GM19468 (cell line): ENCODE measurements at regions not wholly inside any gene's neighbourhood (a gene's known extent, or its start where the extent isn't known, plus 50 kb on each side); places are given as distances from the start of the nearest gene placed in this dataset.
"Not testable (repeated sequence)": the region's sequence is repeated elsewhere in the genome, so short reads cannot be mapped to it uniquely, and the experiment has no call there.

Source experiments
- ATAC-seq: cut with Tn5 transposase; IDR thresholded peaks from one replicate; pipeline ENCODE4 v1.9.1; 2021; ENCODE audit warnings: mild to moderate bottlenecking, moderate library complexity, moderate number of reproducible peaks; ENCODE audit not compliant: unreplicated experiment; ENCODE audit errors: extremely low read depth

DNA sequence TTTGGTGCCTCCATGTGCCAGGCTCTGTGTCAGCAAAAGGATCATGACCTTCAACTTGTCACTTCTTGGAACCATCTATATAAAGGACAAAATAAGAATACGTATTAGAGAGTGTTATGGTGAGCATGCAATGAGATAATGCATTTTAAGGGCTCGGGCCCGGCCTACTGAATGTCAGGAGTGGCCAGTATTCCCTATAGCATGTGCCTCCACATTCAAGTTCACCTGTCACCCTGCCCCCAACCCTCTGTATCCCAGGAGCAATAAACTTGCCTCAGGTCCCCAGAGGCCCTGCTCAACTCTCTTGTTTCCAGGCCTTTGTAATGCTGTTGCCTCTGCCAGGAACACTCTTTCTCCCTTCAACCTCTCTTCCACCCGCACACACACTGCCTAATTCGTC, 90.2 kb upstream of the SLC6A11 start:
- ATAC-seq, result no peak

DNA sequence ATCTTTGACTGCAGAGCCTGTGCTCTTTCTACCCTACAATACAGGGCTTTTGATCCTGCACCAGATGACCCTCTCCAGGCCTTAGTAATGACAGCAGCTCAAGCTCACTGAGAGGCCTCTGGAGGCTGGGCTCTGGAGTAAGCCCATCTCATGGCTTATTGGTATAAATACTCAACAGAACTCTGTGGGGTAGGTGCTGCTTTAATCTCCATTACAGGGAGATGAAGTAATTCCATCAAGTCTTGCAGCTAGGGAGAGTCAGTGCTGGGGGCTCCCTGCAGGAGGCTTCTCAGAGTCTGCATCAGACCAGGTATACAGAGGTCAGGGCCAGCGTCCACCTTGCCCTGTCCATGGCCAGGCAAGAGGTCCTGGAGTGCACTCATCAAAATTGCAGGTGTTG, 89.2 kb upstream of the SLC6A11 start:
- ATAC-seq, result no peak

DNA sequence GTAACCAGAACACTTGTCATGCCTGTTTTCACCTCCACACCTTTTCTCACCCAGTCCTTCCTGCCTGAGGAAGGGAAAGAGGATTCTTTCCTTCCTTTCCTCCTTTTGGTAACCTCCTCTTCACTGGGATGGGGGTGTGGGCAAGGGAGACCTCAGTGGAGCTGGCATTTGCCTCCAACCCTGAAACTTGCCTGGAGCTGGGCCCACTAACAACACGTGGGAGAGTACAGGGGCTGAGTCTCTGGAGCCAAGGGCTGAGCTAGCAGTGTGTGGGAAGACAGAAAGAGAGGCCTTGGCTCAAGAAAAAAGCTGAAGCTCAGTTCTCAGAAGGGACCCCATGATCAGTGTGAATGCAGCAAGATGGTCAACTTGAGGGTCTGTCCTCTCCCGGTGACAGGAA, 86.6 kb upstream of the SLC6A11 start:
- no peak for ATAC-seq

DNA sequence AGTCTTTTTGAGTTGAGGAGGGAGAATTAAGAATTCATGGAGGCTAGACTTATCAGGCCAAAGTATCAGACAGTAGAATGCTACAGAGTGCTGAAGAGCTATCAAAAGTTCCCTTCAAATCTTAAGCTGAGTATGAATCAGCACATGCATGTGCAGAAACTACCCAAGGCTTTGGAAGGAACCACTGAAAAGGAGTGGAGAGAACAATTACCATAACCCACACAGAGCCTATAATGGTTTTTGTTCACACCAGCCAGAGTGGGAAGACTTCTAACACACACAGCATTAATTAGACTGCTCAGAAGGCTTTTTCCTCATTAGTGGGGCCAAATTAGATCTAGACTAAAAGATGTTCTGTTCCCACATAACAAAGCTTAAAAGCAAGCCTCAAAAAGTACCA, 83.7 kb upstream of the SLC6A11 start:
- ATAC-seq, result no peak

DNA sequence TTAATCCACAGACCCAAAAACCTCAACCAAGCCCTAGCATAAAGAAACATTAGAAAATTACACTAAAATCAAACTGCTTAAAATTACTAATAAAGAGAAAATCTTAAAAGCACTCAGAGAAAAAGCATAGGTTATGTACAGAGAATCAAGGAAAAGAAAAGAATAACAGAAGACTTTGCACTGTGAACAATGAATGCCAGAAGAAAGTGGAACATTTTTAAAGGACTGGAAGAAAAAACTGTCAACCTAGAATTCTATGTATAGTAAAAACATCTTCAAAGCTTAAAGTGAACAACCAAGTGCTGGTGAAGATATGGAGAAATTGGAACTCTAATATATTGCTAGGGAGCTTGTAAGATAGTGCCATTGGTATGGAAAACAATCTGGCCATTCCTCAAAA, 82.7 kb upstream of the SLC6A11 start:
- ATAC-seq, result no peak

DNA sequence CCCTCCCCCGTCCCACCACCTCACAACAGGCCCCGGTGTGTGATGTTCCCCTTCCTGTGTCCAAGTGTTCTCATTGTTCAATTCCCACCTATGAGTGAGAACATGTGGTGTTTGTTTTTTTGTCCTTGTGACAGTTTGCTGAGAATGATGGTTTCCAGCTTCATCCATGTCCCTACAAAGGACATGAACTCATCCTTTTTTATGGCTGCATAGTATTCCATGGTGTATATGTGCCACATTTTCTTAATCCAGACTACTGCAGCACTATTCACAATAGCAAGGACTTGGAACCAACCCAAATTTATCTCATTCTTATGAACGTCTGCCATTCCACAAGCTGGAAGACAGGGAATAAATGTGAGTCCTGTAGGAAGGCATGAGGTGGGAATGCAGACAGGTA, 79.6 kb upstream of the SLC6A11 start:
- not testable (repeated sequence) for ATAC-seq

DNA sequence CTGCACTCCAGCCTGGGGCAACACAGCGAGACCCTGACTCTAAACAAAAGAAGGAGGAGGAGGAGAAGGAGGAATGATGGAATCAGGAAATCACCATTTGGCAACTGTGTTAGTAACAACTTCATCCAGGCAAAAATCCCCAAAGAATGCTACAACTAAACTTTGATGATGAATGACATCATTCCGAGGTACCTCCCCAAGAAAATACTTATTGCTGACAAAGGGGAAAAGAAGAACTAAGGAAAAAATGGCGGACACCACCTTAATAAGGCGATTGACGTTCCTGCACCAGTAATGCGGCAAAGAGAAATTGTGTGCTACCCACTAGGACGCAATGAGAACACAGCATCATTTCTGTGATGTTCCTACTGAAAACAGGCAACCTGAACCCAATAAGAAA, 78.2 kb upstream of the SLC6A11 start:
- ATAC-seq, result no peak

DNA sequence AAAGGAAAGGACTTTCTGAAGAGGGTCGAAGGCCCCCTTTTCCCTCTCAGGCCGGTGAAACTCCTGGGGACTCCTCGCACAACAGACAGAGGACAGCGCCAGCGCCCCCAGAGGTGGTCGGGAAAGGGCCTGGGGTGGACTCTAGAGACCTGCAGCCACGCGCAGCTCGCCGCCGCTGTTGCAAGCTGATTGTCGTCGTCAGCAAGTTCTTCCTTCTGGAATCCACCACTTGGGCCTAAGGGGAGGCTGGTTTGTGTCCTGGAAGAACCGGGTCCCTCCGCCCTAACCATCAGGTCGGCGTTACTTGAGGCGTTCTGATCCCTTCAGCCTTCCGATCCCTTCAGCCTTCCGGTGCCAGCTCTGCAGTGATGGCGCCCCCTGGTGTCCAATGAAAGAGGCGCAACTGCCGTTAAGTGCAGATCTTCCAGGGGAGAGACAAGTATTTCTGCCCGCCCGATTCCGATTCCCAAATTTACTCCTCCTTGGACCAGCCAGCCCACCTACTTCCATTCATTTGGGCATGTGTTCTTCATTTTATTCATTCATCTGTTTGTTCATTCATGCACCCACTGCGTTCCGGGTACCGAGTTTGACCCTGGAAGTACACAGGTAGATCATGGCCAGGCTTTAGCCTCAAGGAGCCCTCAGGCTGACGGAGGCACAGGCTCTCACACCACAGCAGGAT, 77.2 kb upstream of the SLC6A11 start:
- ATAC-seq, result no peak

DNA sequence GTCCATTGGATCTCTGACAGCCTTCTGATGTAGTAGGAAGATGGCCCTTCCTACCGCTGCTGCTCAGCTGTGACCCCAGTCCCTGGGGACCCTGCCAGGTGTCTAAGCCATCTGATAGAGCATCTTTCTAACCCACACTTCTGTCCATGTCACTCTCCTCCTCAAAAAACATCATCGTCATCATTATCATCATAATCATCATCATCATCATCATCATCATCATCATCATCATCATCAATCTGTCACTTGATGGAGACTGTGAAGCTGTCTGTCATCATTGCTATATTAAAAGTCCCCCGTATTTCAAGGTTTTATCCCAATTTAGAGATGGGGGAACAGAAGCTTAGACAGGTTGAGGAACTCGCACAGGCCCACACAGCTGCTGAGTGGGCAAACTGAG, 75.1 kb upstream of the SLC6A11 start:
- no peak for ATAC-seq

DNA sequence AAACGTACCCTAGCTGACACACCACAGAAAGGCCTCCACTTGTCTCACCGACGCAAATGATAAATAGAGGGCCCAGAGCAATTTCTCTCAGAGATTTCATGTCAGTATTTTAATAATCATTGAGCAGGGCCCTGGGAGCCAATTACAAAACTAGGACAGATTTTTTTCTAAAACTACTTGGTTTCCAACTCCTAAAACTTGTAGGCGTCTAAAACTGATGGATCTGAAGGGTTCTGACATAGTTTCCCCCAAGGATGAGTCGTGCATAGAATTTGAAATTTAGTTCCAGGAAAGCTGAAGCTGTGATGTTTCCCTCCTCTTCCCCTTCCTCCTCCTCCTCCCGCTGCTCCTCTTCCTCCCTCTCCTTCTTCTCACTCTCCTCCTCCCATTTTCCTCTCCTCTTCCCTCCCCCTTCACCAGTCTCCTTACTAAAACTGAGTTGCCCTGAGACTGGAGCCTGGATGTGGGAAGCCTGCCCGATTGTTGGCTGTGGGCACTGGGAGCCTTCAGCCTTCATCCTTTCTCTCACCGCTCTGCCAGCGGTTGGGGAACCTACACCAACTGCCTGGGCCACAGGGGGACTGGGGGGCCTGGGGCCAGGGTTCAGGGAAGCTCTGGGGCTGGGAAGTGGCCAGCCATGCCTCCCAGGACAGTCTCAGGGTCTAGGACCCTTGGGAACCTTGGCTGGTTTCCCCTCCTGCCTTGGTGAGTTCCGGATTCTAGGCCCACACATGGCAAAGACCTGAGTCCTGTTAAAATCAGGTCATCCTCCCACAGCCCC, 73.9 kb upstream of the SLC6A11 start:
- ATAC-seq, result no peak

DNA sequence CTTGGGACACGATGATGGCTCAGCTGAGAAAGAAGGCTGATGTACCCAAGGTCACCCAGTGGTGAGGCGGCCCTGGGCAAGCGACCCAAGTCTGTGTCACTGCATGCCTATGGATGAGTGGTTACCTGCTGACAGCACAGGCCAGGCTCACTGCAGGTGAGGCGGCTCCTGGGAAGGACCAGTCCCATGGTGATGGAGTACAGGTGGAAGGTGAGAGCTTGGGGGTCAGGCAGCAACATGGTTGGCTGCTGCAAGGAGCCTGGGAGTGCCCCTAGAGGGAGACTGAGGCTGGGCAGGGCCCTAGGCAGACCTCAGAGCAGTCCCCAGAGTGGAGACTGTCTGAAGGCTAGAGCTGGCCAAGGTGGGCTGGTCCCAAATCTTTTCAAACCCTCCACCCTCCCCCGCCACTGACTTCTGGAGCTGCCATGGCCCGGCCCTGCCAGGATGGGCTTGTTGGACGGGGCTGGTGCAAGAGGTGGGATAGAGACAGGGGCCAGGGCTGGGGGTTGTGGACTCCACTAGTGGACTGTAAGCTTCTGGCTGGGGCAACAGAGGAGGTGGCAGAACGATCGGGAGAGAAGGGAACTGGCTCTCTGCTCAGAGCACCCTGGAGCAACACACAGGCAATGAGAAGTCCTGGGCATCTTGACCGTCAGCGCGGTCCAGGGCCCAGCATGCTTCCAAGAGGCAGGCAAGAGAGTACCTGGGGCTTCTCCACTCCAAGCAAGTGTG, 72.5 kb upstream of the SLC6A11 start:
- no peak for ATAC-seq

DNA sequence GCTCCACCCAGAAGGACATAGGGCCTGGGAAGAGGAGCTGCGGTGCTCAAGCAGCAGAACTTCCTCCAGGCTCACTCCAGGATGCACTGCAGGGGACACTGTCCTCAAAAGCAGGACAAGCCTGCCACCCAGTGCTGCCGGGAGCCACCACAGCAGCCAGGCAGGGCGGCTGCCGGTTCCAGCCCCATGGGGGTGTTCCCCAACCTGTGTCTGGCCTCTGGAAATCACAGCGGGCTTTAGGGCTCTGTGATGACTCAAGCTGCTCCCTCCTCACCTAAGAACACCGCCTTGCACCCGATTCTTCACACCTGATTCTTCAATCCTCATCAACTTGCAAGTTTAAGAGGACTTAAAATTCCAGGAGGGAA, 71.9 kb upstream of the SLC6A11 start:
- ATAC-seq, result no peak

DNA sequence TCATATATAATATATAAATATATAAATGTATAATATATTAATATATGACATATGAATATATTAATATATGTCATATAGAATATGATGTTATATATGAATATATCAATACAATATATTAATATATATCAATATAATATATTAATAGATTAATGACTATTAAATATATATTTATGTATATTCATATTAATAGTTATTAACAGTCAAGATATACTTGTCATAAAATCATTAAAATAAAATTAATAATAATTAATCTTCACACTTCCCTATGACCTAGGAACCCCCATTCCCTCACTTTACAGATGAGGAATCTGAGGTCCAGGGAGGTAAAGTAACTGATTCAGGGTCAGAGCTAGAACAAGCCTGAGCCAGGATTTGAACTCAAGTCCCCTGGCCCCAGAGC, 70.6 kb upstream of the SLC6A11 start:
- no peak for ATAC-seq

DNA sequence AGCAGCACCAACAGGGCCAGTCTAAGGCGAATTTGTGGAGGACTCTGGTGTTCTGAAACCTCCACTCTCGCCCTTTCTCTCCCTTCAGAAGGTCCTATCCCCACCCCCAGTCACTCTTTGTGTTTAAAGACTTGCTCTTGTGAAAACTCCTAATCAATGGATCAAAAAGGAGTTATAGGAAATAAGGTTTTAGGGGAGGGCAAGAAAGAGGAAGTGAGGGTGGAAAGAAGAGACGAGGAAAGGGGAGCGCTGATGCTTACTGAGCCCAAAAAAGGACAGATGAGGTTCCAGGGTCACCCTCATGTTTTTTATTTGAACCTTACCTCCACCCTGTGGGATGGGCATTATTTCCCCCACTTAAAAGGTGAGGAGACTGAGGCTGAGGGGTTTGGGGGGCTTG, 70.0 kb upstream of the SLC6A11 start:
- no peak for ATAC-seq

DNA sequence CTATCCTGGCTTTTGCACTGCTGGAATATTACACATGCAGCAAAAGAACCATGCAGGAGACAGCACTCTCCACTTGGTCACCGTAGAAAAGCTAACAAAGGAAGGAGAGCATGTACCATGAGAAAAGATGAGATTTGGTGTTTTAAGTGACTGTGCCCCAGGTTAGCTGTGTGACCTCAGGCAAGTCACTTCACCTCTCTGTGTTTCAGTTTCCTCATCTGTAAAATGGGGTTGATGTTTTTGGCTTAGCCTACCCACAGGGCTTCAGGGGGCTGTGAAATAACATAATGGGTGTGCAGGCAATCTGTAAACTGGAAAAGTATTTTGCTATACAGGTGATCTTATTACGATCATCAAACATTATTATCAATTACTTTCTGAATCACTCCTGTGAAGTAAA, 69.3 kb upstream of the SLC6A11 start:
- no peak for ATAC-seq

DNA sequence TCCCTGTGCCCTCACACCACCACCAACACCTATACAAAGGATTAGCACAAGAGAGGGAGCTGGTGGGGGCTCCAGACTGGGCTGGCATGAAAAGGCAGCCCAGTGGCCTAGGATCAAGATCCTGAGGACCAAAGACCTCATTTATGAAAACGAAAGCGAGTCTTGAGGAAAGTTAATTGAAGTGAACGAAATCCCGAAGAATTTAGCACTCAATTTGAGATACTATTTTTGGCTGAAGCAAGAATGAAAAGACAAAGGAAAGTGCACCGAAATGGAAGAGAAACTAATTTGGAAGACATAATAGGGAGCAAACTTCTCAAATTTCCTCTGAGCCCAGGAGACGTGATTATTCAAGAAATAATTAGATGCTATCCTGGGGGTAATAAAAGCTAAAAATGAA, 68.7 kb upstream of the SLC6A11 start:
- no peak for ATAC-seq

DNA sequence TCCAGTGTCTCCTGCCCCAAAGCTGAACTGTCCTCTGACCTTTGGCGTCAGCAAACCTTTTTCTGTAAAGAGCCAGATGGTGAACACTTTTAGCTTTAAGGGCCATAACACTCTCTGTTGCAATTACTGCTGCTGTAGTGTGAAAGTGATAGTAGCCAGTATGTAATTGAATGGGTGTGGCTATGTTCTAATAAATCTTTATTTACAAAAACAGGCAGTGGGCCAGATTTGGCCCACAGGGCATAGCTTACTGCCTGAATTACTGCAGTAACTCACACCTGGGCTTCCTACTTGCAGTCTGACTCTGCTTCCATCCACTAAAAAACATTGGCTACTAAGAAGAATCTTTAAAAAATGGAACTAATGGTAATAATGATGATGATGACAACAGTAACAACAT, 68.0 kb upstream of the SLC6A11 start:
- ATAC-seq, result no peak

DNA sequence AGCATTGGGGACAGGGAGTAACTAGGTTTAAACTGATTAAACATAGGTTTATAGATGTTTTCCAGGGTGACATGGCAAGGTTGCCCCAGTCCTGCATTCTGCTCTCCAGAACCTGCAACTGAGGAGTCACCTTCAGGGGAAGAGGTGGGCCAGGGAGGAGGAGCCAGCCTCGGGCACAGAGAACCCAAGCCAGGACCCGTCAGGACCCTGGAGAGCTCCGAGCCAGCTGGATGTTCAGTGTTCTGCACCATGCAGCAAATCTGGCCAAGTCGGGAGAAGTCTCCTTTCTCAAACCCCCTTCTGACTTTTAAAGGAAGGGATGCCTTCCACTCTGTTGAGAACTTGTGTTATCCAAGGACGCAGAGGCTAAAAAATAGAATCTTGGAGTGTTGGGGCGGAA, 62.1 kb upstream of the SLC6A11 start:
- no peak for ATAC-seq

DNA sequence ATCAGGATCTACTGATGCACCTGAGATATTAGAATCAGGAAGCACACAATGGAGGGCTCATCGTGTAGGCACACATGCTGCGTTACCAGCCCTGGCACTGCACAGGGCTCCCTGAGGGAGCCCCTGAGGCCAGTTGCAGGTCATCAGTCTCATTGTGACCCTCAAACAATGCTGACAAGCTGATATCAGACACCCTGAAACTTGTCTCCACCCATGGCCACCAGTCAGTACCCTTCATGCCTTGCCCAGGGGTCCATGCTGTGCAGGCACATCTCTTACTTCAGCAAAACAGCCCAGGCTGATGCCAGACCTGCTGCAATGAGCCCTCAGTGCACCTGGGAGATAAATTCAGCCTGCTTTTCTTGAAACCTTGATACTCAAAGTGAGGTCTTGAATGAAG, 59.5 kb upstream of the SLC6A11 start:
- no peak for ATAC-seq

DNA sequence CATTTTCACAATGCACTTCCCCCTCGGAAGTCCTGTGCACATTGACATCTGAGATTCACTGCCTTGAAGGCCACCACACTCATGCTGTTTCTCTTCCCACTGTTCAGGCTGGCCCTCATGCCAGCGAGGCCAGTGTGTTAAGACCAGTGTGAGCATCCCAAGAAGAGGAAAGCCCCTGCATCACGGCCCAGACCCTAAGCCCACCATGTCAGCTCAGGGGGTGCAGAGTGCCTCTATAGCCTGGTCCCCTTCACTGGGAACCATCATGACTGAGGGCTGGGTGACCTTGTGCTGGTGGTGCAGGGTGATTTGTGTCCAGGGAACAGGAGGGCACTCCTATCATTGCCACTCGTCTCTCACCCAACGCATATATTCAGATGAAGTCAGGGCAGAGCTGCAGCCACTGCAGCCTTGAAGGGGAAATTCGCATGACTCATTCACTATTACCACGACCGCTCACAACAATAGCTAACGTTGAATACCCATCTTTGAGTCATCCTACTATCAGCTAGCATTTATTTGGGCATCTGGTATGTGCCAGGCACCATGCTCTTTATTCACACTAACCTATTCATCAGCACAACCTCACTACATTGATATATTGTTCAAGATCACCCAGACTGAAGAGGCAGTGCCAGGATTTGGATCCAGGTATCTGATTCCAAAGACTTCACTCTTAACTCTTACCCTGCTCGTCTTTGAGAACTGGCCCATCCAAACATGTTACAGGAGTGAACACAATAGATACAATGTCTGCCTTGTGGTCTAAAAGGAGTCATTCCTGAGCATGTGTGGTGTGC, 58.8 kb upstream of the SLC6A11 start:
- ATAC-seq, result no peak

DNA sequence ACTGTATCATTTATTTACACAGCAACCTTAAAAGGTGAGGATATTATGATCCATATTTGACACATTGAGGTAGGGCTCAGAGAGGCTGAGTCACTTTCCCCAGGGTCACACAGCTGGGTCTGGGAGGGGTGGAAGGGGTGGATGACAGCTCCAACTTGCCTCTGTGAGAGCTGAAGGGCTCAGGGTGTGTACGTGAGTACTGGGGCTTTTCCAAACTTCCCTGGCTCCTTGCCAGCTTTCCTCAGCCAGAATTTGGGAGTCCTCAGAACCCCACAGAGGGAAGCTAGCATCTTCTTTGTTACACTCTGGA, 58.3 kb upstream of the SLC6A11 start:
- ATAC-seq, result no peak
